NB4 (cell line): ENCODE measurements at regions not wholly inside any gene's neighbourhood (a gene's known extent, or its start where the extent isn't known, plus 50 kb on each side); places are given as distances from the start of the nearest gene placed in this dataset.
A peak's percentile ranks its signal among the peaks of the same experiment; 100 is the strongest.
"Not testable (repeated sequence)": the region's sequence is repeated elsewhere in the genome, so short reads cannot be mapped to it uniquely, and the experiment has no call there.

ENCODE experiments used
- DNase-seq: peaks from one replicate; pipeline ENCODE4 v3.0.0; 2010; ENCODE audit warnings: low read depth
- H3K4me3 ChIP-seq: one replicate; pipeline ENCODE4 v1.5.1; 2011; ENCODE audit warnings: mild to moderate bottlenecking, low read depth, low read length, moderate library complexity
- CTCF ChIP-seq: IDR thresholded peaks from one replicate; pipeline ENCODE4 v1.5.1; 2012; ENCODE audit warnings: low read depth, low read length
- MAX ChIP-seq: IDR thresholded peaks from 2 replicates; pipeline ENCODE4 v1.6.1; 2011; ENCODE audit warnings: low read depth, low read length
- MYC ChIP-seq: IDR thresholded peaks from 2 replicates; pipeline ENCODE4 v1.6.1; 2011; ENCODE audit warnings: low read depth, low read length
- POLR2A ChIP-seq: IDR thresholded peaks from 2 replicates; pipeline ENCODE4 v1.6.1; 2011; ENCODE audit warnings: mild to moderate bottlenecking; ENCODE audit not compliant: insufficient read length; ENCODE audit errors: extremely low read depth

GRCh38 chr4:34486461-34487363 lies 1757.6 kb downstream of the ARAP2 start:
- no peak for TF ChIP-seq MYC
- TF ChIP-seq POLR2A, result no peak
- TF ChIP-seq CTCF, result no peak
- no peak for TF ChIP-seq MAX
- no peak for DNase-seq
- H3K4me3 ChIP-seq, result no peak overlapping the region

DNA sequence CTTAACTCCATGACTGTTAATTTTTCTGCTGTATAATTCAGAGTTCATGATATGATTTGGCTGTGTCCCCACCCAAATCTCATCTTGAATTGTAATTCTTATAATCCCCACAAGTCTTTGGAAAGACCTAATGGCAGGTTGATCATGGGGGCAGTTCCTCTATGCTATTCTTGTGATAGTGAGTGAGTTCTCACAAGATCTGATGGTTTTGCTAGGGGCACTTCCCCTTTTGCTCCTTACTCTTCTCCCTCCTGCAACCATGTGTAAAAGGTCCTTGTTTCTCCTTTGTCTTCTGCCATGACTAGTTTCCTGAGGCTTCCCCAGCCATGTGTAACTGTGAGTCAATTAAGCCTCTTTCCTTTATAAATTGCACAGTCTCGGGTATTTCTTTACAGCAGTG lies 1751.9 kb downstream of the ARAP2 start:
- TF ChIP-seq MYC (no peak), CTCF (no peak), POLR2A (no peak), MAX (no peak)
- DNase-seq, result peak; percentile 26
- H3K4me3 ChIP-seq, result no peak overlapping the region

GRCh38 chr4:34502086-34502485 lies 1742.2 kb downstream of the ARAP2 start:
- no peak for TF ChIP-seq MAX
- TF ChIP-seq POLR2A, result no peak
- TF ChIP-seq CTCF, result no peak
- no peak for TF ChIP-seq MYC
- no peak for DNase-seq
- no peak overlapping the region for H3K4me3 ChIP-seq

DNA sequence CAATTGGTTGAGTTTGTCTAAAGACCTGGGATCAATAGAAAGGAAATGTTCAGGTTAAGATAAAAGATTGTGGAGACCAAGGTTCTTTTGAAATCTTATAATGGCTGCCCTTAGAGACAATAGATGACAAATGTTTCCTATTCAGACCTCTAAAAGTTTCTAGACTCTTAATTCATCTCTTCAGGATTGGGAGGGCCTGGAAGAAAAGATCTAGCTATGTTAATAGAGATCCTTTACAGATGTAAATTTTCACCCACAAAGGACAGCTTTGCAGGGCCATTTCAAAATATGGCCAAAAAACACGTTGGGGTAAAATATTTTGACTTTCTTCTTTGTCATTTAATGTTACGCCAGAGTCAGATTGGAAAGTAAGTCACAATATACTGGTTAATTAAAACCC lies 1739.6 kb downstream of the ARAP2 start:
- DNase-seq, H3K4me3 ChIP-seq: not testable (repeated sequence)

DNA sequence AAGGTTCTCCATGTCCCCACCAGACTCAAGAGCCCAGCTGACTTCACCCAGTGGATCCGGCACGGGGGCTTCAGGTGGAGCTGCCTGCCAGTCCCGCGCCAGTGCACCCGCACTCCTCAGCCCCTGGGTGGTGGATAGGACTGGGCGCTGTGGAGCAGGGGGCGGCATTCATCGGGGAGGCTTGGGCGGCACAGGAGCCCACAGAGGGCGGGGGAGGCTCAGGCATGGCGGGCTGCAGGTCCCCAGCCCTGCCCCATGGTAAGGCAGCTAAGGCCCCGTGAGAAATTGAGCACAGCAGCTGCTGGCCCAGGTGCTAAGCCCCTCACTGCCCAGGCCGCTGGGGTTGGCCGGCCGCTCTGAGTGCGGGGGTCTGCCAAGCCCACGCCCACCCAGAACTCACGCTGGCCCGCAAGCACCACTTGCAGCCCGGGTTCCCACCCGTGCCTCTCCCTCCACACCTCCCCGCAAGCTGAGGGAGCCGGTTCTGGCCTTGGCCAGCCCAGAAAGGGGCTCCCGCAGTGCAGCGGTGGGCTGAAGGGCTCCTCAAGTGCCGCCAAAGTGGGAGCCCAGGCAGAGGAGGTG lies 1737.7 kb downstream of the ARAP2 start:
- H3K4me3 ChIP-seq, DNase-seq: not testable (repeated sequence)

GRCh38 chr4:34512616-34513015 lies 1731.7 kb downstream of the ARAP2 start:
- H3K4me3 ChIP-seq, result no peak overlapping the region
- no peak for TF ChIP-seq MYC
- TF ChIP-seq POLR2A, result no peak
- TF ChIP-seq CTCF, result no peak
- TF ChIP-seq MAX, result no peak
- DNase-seq, result no peak
